ENCODE measurements at regions not wholly inside any gene's neighbourhood (a gene's known extent, or its start where the extent isn't known, plus 50 kb on each side); places are given as distances from the start of the nearest gene placed in this dataset.

DNA sequence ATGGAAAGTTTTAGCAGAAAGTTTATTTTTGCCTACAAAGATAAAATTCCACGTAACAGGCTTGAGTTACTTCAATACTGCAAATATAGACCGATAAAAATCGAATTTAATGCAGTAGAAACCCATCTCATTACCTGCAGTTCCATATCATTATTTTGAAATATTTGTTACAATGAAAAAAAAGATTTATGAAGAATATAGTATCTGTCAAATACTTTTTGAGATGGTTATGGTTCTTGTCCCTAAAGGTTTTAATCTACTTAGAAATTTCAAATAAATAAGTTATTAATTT is 273.5 kb downstream of the ADAMTS20 start:
- Histone ChIP-seq H3K79me2 (ENCODE audit: insufficient read depth, low read length) (no peaks in the 10 kb centered on the region), H3K36me3 (ENCODE audit: control insufficient read depth in 1 of 2, insufficient read depth in 2 of 2, low read length in 2 of 2) (no peaks in the 10 kb centered on the region), H3K4me1 (ENCODE audit: control insufficient read depth in 1 of 2, insufficient read depth in 2 of 2, low read length in 2 of 2) (no peaks in the 10 kb centered on the region), H3K4me2 (ENCODE audit: low read length) (no peak overlapping the region), H2AFZ (ENCODE audit: low read depth, low read length, poor library complexity, severe bottlenecking) (no peak overlapping the region), H3K27me3 (ENCODE audit: insufficient read depth, low read length) (no peaks in the 10 kb centered on the region), H4K20me1 (ENCODE audit: insufficient read depth) (no peaks in the 10 kb centered on the region), H3K9me2 (ENCODE audit: insufficient read depth) (no peaks in the 10 kb centered on the region), H3K9me3 (ENCODE audit: control insufficient read depth in 1 of 2, insufficient read depth in 1 of 2, low read depth in 1 of 2, low read length in 2 of 2) (no peaks in the 10 kb centered on the region), H3K27ac (ENCODE audit: low read depth, low read length) (no peak overlapping the region), H3K9ac (ENCODE audit: low read length) (no peak overlapping the region), H3K4me3 (replicated peaks in 1 of 2; ENCODE audit: low read depth in 1 of 2, low read length in 2 of 2) (no peak overlapping the region)
- CTCF ChIA-PET: no interaction called here
- POLR2A ChIA-PET: no interaction called here
- RAD21 ChIA-PET (ENCODE audit: low non-redundant PET in 1 of 2, low total read pairs in 2 of 2, uncharacterized antibody in 2 of 2, unreplicated experiment in 2 of 2): no interaction called here
- DNase-seq (ENCODE audit: low read depth, low spot score) (no peak), ATAC-seq (no peak)
- TF ChIP-seq ZFX (IDR thresholded peaks at IDR 0.05) (no peak), EZH2phosphoT487 (IDR thresholded peaks at IDR 0.05; ENCODE audit: borderline replicate concordance) (no peak), SIN3A (IDR thresholded peaks at IDR 0.05; ENCODE audit: low read depth) (no peak), TCF7L2 (IDR thresholded peaks at IDR 0.05; ENCODE audit: borderline replicate concordance, extremely low read depth, insufficient read depth, insufficient read length) (no peak), ELF1 (IDR thresholded peaks at IDR 0.05; ENCODE audit: borderline replicate concordance, low read depth) (no peak)
- TF ChIP-seq, protein P1, sequence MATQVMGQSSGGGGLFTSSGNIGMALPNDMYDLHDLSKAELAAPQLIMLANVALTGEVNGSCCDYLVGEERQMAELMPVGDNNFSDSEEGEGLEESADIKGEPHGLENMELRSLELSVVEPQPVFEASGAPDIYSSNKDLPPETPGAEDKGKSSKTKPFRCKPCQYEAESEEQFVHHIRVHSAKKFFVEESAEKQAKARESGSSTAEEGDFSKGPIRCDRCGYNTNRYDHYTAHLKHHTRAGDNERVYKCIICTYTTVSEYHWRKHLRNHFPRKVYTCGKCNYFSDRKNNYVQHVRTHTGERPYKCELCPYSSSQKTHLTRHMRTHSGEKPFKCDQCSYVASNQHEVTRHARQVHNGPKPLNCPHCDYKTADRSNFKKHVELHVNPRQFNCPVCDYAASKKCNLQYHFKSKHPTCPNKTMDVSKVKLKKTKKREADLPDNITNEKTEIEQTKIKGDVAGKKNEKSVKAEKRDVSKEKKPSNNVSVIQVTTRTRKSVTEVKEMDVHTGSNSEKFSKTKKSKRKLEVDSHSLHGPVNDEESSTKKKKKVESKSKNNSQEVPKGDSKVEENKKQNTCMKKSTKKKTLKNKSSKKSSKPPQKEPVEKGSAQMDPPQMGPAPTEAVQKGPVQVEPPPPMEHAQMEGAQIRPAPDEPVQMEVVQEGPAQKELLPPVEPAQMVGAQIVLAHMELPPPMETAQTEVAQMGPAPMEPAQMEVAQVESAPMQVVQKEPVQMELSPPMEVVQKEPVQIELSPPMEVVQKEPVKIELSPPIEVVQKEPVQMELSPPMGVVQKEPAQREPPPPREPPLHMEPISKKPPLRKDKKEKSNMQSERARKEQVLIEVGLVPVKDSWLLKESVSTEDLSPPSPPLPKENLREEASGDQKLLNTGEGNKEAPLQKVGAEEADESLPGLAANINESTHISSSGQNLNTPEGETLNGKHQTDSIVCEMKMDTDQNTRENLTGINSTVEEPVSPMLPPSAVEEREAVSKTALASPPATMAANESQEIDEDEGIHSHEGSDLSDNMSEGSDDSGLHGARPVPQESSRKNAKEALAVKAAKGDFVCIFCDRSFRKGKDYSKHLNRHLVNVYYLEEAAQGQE (IDR thresholded peaks at IDR 0.05; ENCODE audit: low read depth): no peak
- intact Hi-C loops (cut with micrococcal nuclease): no loop called here
- no TSS peak for BruUV-seq (replicated peaks)
